Epithelial cell of esophagus (primary cell): ENCODE measurements at regions not wholly inside any gene's neighbourhood (a gene's known extent, or its start where the extent isn't known, plus 50 kb on each side); places are given as distances from the start of the nearest gene placed in this dataset.
"Not testable (repeated sequence)": the region's sequence is repeated elsewhere in the genome, so short reads cannot be mapped to it uniquely, and the experiment has no call there.

Experiments
- DNase-seq: peaks from one replicate; pipeline ENCODE4 v3.0.0; 2010; ENCODE audit warnings: low read depth
- H3K4me3 ChIP-seq: 2 replicates; pipeline ENCODE4 v1.5.1; 2011; ENCODE audit warnings: mild to moderate bottlenecking, low read length, control low read depth
- CTCF ChIP-seq: IDR thresholded peaks from 2 replicates; pipeline ENCODE4 v1.5.1; 2011; ENCODE audit warnings: low read depth, mild to moderate bottlenecking, low read length, control low read depth, inconsistent platforms; ENCODE audit not compliant: insufficient read depth; ENCODE audit errors: missing control alignments

GRCh38 chr6:71766146-71766760, 120.1 kb upstream of the RIMS1 start:
- no peak for DNase-seq
- TF ChIP-seq CTCF = no peak
- H3K4me3 ChIP-seq = no peak overlapping the region

GRCh38 chr6:71766796-71767195, 119.6 kb upstream of the RIMS1 start:
- H3K4me3 ChIP-seq = no peak overlapping the region
- no peak for DNase-seq
- TF ChIP-seq CTCF = no peak

GRCh38 chr6:71768356-71768755, 118.0 kb upstream of the RIMS1 start:
- no peak for TF ChIP-seq CTCF
- no peak for DNase-seq
- H3K4me3 ChIP-seq = no peak overlapping the region

GRCh38 chr6:71808865-71809264, 77.5 kb upstream of the RIMS1 start:
- no peak for TF ChIP-seq CTCF
- H3K4me3 ChIP-seq = no peak overlapping the region
- no peak for DNase-seq

- no peak for DNase-seq
- H3K4me3 ChIP-seq = no peak overlapping the region
- TF ChIP-seq CTCF = no peak
Measured at GRCh38 chr6:71810880-71811279, 75.5 kb upstream of the RIMS1 start.

GRCh38 chr6:71822625-71823024, 63.7 kb upstream of the RIMS1 start:
- no peak for TF ChIP-seq CTCF
- H3K4me3 ChIP-seq = no peak overlapping the region
- DNase-seq = no peak

- not testable (repeated sequence) for DNase-seq, H3K4me3 ChIP-seq
Measured at GRCh38 chr6:71832110-71832764, 54.1 kb upstream of the RIMS1 start.
